HCT116 (cell line): ENCODE measurements at regions not wholly inside any gene's neighbourhood (a gene's known extent, or its start where the extent isn't known, plus 50 kb on each side); places are given as distances from the start of the nearest gene placed in this dataset.

Experiments used
- ATAC-seq: fragments of 200-7000 bp; cut with Tn5 transposase; 2 replicates; pipeline ENCODE4 v1.9.1; 2020; ENCODE audit warnings: mild to moderate bottlenecking, moderate library complexity
- BruUV-seq: library from RNA; stranded (reverse); fragments of 400-500 nt; replicated peaks from 2 replicates; lab custom pipeline; 2021; lab: Mats Ljungman, UMichigan
- CTCF ChIA-PET: fragments of 300-600 bp; sonication (Branson Sonifier 250); formaldehyde crosslinking; loops from one replicate; lab custom pipeline; 2021; ENCODE audit warnings: antibody characterized with exemption; lab: Charles Lee
- POLR2A ChIA-PET: fragments of 300-600, 350-600 bp; sonication (Branson Sonifier 250); formaldehyde crosslinking; loops from one replicate; lab custom pipeline; 2021; ENCODE audit warnings: antibody characterized with exemption; lab: Charles Lee
- RAD21 ChIA-PET, 2 experiments: fragments of 300-600 bp; sonication (Branson Sonifier 250); formaldehyde crosslinking; loops; one replicate each; lab custom pipeline; 2023; ENCODE audit warnings: low total read pairs in 2 of 2; ENCODE audit not compliant: uncharacterized antibody in 2 of 2, unreplicated experiment in 2 of 2, low non-redundant PET in 1 of 2; lab: Charles Lee
- DNase-seq: peaks from one replicate; pipeline ENCODE4 v3.0.0-alpha.2; 2010; ENCODE audit warnings: low read depth, low spot score
- H2AFZ ChIP-seq: fragments of 200-600 bp; shearing (Covaris generic), sonication (generic); 2 replicates; pipeline ENCODE4 v1.6.1; 2017; ENCODE audit warnings: low read depth, mixed run types, mixed read lengths, antibody characterized with exemption, low read length; ENCODE audit not compliant: poor library complexity, severe bottlenecking
- H3K27ac ChIP-seq: 2 replicates; pipeline ENCODE4 v1.5.1; 2012; ENCODE audit warnings: low read depth, low read length
- H3K27me3 ChIP-seq: fragments of 200-600 bp; sonication (generic); 2 replicates; pipeline ENCODE4 v1.6.1; 2016; ENCODE audit warnings: mixed run types, low read length, mixed read lengths; ENCODE audit not compliant: insufficient read depth
- H3K36me3 ChIP-seq, 2 experiments: fragments of 200-500 bp in 1 of 2; fragments of 200-600 bp in 1 of 2; sonication (Bioruptor generic) in 1 of 2; sonication (generic) in 1 of 2; 2 replicates each; pipeline versions ENCODE4 v1.5.1 to v1.6.1; 2014 to 2016; ENCODE audit warnings: low read length in 2 of 2, inconsistent platforms in 1 of 2, mixed read lengths in 1 of 2, mixed run types in 1 of 2; ENCODE audit not compliant: insufficient read depth in 2 of 2, control insufficient read depth in 1 of 2
- H3K4me1 ChIP-seq, 2 experiments: fragments of 200-600 bp in 1 of 2; sonication (generic) in 1 of 2; 2 replicates each; pipeline versions ENCODE4 v1.5.1 to v1.6.1; 2012 to 2017; ENCODE audit warnings: low read length in 2 of 2, inconsistent platforms in 1 of 2, mild to moderate bottlenecking in 1 of 2, mixed read lengths in 1 of 2, mixed run types in 1 of 2, moderate library complexity in 1 of 2; ENCODE audit not compliant: insufficient read depth in 2 of 2, control insufficient read depth in 1 of 2
- H3K4me2 ChIP-seq: fragments of 200-600 bp; sonication (generic); 2 replicates; pipeline ENCODE4 v1.6.1; 2017; ENCODE audit warnings: mixed run types, low read length, mixed read lengths
- H3K4me3 ChIP-seq, 2 experiments: fragments of 200-600 bp in 1 of 2; sonication (generic) in 1 of 2; replicated peaks in 1 of 2; 2 replicates each; pipeline ENCODE4 v1.5.1; 2011 to 2016; ENCODE audit warnings: low read length in 2 of 2, control low read depth in 1 of 2, low read depth in 1 of 2, mild to moderate bottlenecking in 1 of 2, mixed read lengths in 1 of 2, mixed run types in 1 of 2
- H3K79me2 ChIP-seq: fragments of 200-600 bp; sonication (generic); 2 replicates; pipeline ENCODE4 v1.6.1; 2017; ENCODE audit warnings: mild to moderate bottlenecking, mixed run types, low read length, moderate library complexity, mixed read lengths; ENCODE audit not compliant: insufficient read depth
- H3K9ac ChIP-seq: fragments of 200-600 bp; sonication (generic); 2 replicates; pipeline ENCODE4 v1.6.1; 2016; ENCODE audit warnings: low read length, mixed read lengths
- H3K9me2 ChIP-seq: fragments of 200-600 bp; sonication (generic), shearing (Covaris generic); 2 replicates; pipeline ENCODE4 v1.6.1; 2017; ENCODE audit warnings: mixed run types, mild to moderate bottlenecking, moderate library complexity; ENCODE audit not compliant: insufficient read depth
- H3K9me3 ChIP-seq, 2 experiments: fragments of 200-500 bp in 1 of 2; fragments of 200-600 bp in 1 of 2; sonication (Bioruptor generic) in 1 of 2; sonication (generic) in 1 of 2; 2 replicates each; pipeline ENCODE4 v1.6.1; 2014 to 2017; ENCODE audit warnings: low read length in 2 of 2, mixed read lengths in 2 of 2, inconsistent platforms in 1 of 2, low read depth in 1 of 2, mild to moderate bottlenecking in 1 of 2, mixed run types in 1 of 2, moderate library complexity in 1 of 2; ENCODE audit not compliant: control insufficient read depth in 1 of 2, insufficient read depth in 1 of 2
- H4K20me1 ChIP-seq: fragments of 200-600 bp; sonication (generic), shearing (Covaris generic); 2 replicates; pipeline ENCODE4 v1.6.1; 2017; ENCODE audit warnings: mixed run types, mild to moderate bottlenecking, moderate library complexity; ENCODE audit not compliant: insufficient read depth
- ATF3 ChIP-seq: IDR thresholded peaks from 2 replicates; pipeline ENCODE4 v1.6.1; 2012
- CEBPB ChIP-seq: IDR thresholded peaks from 2 replicates; pipeline ENCODE4 v1.6.1; 2012; ENCODE audit warnings: low read depth
- CTCF ChIP-seq, 3 experiments: fragments of 200-600 bp in 1 of 3; sonication (generic) in 1 of 3; IDR thresholded peaks in 2 of 3; conservative IDR thresholded peaks in 1 of 3; 2 replicates each; pipeline ENCODE4 v1.5.1; 2012 to 2017; ENCODE audit warnings: low read depth in 2 of 3, low read length in 2 of 3, antibody characterized with exemption in 1 of 3, borderline replicate concordance in 1 of 3, control low read depth in 1 of 3, mild to moderate bottlenecking in 1 of 3, mixed read lengths in 1 of 3, mixed run types in 1 of 3, moderate library complexity in 1 of 3; ENCODE audit not compliant: insufficient read depth in 1 of 3
- EGR1 ChIP-seq: IDR thresholded peaks from 2 replicates; pipeline ENCODE4 v1.6.1; 2012; ENCODE audit warnings: low read depth
- ELF1 ChIP-seq: IDR thresholded peaks from 2 replicates; pipeline ENCODE4 v1.6.1; 2012; ENCODE audit warnings: low read depth, borderline replicate concordance
- EZH2 ChIP-seq: fragments of 200-600 bp; sonication (generic); IDR thresholded peaks from 2 replicates; pipeline ENCODE4 v1.6.1; 2017; ENCODE audit warnings: antibody characterized with exemption, mixed run types
- EZH2phosphoT487 ChIP-seq: fragments of 200-600 bp; IDR thresholded peaks from 2 replicates; pipeline ENCODE4 v1.6.1; 2018; ENCODE audit warnings: antibody characterized with exemption, borderline replicate concordance
- FOSL1 ChIP-seq: IDR thresholded peaks from 2 replicates; pipeline ENCODE4 v1.6.1; 2012; ENCODE audit warnings: low read depth
- MAX ChIP-seq: IDR thresholded peaks from 2 replicates; pipeline ENCODE4 v1.6.1; 2012
- REST ChIP-seq: IDR thresholded peaks from 2 replicates; pipeline ENCODE4 v1.6.1; 2012; ENCODE audit warnings: low read depth
- SIN3A ChIP-seq: IDR thresholded peaks from 2 replicates; pipeline ENCODE4 v1.6.1; 2012; ENCODE audit warnings: low read depth
- SP1 ChIP-seq: IDR thresholded peaks from 2 replicates; pipeline ENCODE4 v1.6.1; 2012; ENCODE audit warnings: low read depth
- SRF ChIP-seq: IDR thresholded peaks from 2 replicates; pipeline ENCODE4 v1.6.1; 2012; ENCODE audit warnings: low read depth
- TCF7L2 ChIP-seq: IDR thresholded peaks from 2 replicates; pipeline ENCODE4 v1.7.0; 2011; ENCODE audit warnings: borderline replicate concordance, inconsistent platforms; ENCODE audit not compliant: insufficient read depth, insufficient read length; ENCODE audit errors: extremely low read depth
- YY1 ChIP-seq: IDR thresholded peaks from 2 replicates; pipeline ENCODE4 v1.6.1; 2011; ENCODE audit warnings: low read length, low read depth, moderate library complexity, mild to moderate bottlenecking; ENCODE audit not compliant: insufficient replicate concordance; ENCODE audit errors: extremely low read depth
- ZBTB33 ChIP-seq: IDR thresholded peaks from 2 replicates; pipeline ENCODE4 v1.6.1; 2011; ENCODE audit warnings: mild to moderate bottlenecking, low read length, moderate library complexity; ENCODE audit not compliant: insufficient replicate concordance; ENCODE audit errors: extremely low read depth
- ZFX ChIP-seq: fragments of 450-650 bp; IDR thresholded peaks from 2 replicates; pipeline ENCODE4 v1.6.1; 2017
- intact Hi-C: fragments of 100-400 bp; cut with micrococcal nuclease; formaldehyde crosslinking; loops from 2 replicates; pipeline ENCODE4 v1.10.0; 2022

- no peak overlapping the region for H3K9ac ChIP-seq
- H3K4me2 ChIP-seq = no peak overlapping the region
- H3K79me2 ChIP-seq = no peaks in the 10 kb centered on the region
- no peaks in the 10 kb centered on the region for H3K9me2 ChIP-seq
- no peaks in the 10 kb centered on the region for H3K36me3 ChIP-seq
- RAD21 ChIA-PET = no interaction called here
- H3K27ac ChIP-seq = no peak overlapping the region
- TF ChIP-seq FOSL1 (no peak), ZFX (no peak), ZBTB33 (no peak), EGR1 (no peak), EZH2phosphoT487 (no peak), MAX (no peak), ATF3 (no peak), TCF7L2 (no peak), SRF (no peak), REST (no peak), CEBPB (no peak), SIN3A (no peak), EZH2 (no peak), YY1 (no peak), ELF1 (no peak), CTCF (IDR thresholded peaks at IDR 0.05 in 2 of 3, conservative IDR thresholded peaks at IDR 0.05 in 1 of 3; ENCODE audit: borderline replicate concordance in 1 of 3, insufficient read depth in 1 of 3, low read depth in 2 of 3, low read length in 2 of 3) (no peak), SP1 (no peak)
- TF ChIP-seq, all 23 proteins: peak for 0
- no peaks in the 10 kb centered on the region for H4K20me1 ChIP-seq
- ChIA-PET CTCF (no interaction called here), POLR2A (no interaction called here)
- H2AFZ ChIP-seq = no peak overlapping the region
- H3K9me3 ChIP-seq = peaks cover 10 to 21% of the 10 kb centered on the region in 2 experiments; a peak in 2 of 4 replicates
- no peak for DNase-seq
- no peaks in the 10 kb centered on the region for H3K4me1 ChIP-seq
- H3K4me3 ChIP-seq = no peak overlapping the region
- no TSS peak for BruUV-seq
- ATAC-seq = no peak
- intact Hi-C loops = no loop called here
- H3K27me3 ChIP-seq = no peaks in the 10 kb centered on the region
Observed at GRCh38 chr18:40613721-40614120, 1341.3 kb upstream of the PIK3C3 start.
